ENCODE measurements at regions not wholly inside any gene's neighbourhood (a gene's known extent, or its start where the extent isn't known, plus 50 kb on each side); places are given as distances from the start of the nearest gene placed in this dataset.

DNA sequence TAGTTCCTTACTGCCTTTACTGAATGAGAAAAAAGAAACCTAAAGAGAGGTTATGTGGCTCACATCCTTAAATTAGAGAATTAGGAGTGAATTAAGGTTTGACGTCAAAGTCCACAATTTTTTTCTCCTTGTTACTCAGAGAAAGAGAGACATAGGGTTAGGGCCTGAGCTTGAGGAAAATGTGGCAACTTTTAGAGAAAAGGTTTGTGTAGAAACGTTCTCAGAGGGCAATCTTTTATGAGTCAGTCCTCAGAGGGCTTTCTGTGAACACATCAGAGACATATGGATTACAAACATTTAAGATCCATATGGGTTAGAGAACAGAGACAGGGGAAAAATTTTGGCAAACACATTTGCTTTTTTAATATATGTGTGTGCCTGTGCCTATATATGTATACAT is 242.8 kb downstream of the TGFB2 start:
- TF ChIP-seq SP1 (IDR thresholded peaks at IDR 0.05; ENCODE audit: low read depth, low read length) (no peak), TAF1 (IDR thresholded peaks at IDR 0.05; ENCODE audit: borderline replicate concordance, low read depth, low read length) (no peak), YY1 (IDR thresholded peaks at IDR 0.05; ENCODE audit: low read depth, low read length) (no peak), POLR2AphosphoS5 (IDR thresholded peaks at IDR 0.05; ENCODE audit: low read length) (no peak), CHD2 (IDR thresholded peaks at IDR 0.05; ENCODE audit: borderline replicate concordance, low read depth, low read length) (no peak), KDM1A (IDR thresholded peaks at IDR 0.05; ENCODE audit: borderline replicate concordance) (no peak), JUND (IDR thresholded peaks at IDR 0.05; ENCODE audit: low read depth, low read length) (no peak), POLR2A (IDR thresholded peaks at IDR 0.05; ENCODE audit: low read depth, low read length) (no peak), GATAD2B (conservative IDR thresholded peaks at IDR 0.05; ENCODE audit: low read depth) (no peak), SMC3 (IDR thresholded peaks at IDR 0.05; ENCODE audit: borderline replicate concordance, low read length) (no peak)
- TF ChIP-seq, protein P1, sequence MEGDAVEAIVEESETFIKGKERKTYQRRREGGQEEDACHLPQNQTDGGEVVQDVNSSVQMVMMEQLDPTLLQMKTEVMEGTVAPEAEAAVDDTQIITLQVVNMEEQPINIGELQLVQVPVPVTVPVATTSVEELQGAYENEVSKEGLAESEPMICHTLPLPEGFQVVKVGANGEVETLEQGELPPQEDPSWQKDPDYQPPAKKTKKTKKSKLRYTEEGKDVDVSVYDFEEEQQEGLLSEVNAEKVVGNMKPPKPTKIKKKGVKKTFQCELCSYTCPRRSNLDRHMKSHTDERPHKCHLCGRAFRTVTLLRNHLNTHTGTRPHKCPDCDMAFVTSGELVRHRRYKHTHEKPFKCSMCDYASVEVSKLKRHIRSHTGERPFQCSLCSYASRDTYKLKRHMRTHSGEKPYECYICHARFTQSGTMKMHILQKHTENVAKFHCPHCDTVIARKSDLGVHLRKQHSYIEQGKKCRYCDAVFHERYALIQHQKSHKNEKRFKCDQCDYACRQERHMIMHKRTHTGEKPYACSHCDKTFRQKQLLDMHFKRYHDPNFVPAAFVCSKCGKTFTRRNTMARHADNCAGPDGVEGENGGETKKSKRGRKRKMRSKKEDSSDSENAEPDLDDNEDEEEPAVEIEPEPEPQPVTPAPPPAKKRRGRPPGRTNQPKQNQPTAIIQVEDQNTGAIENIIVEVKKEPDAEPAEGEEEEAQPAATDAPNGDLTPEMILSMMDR (IDR thresholded peaks at IDR 0.05 in 2 of 3, conservative IDR thresholded peaks at IDR 0.05 in 1 of 3; ENCODE audit: control insufficient read depth in 2 of 3, extremely low read depth in 1 of 3, insufficient read depth in 1 of 3, low read depth in 3 of 3, low read length in 3 of 3) = no peak
- TF ChIP-seq, protein P2, sequence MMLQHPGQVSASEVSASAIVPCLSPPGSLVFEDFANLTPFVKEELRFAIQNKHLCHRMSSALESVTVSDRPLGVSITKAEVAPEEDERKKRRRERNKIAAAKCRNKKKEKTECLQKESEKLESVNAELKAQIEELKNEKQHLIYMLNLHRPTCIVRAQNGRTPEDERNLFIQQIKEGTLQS (IDR thresholded peaks at IDR 0.05; ENCODE audit: borderline replicate concordance, extremely low read depth, low read depth, low read length) = no peak

Measured in GM12878 (cell line).